22Rv1 (cell line): ENCODE measurements at regions not wholly inside any gene's neighbourhood (a gene's known extent, or its start where the extent isn't known, plus 50 kb on each side); places are given as distances from the start of the nearest gene placed in this dataset.

ENCODE experiments used
- H3K27ac ChIP-seq: fragments of 450-650 bp; 2 replicates; pipeline ENCODE4 v1.5.1; 2017
- CTCF ChIP-seq: fragments of 450-650 bp; IDR thresholded peaks from 2 replicates; pipeline ENCODE4 v1.5.1; 2017; ENCODE audit warnings: mild to moderate bottlenecking
- ZFX ChIP-seq: fragments of 450-650 bp; IDR thresholded peaks from 2 replicates; pipeline ENCODE4 v1.6.1; 2017; ENCODE audit warnings: antibody characterized with exemption, borderline replicate concordance

- TF ChIP-seq CTCF = no peak
- TF ChIP-seq ZFX = no peak
- no peak overlapping the region for H3K27ac ChIP-seq
Observed at GRCh38 chr2:207328944-207329386, 163.2 kb upstream of the KLF7 start.

GRCh38 chr2:207330912-207331311 lies 165.2 kb upstream of the KLF7 start:
- no peak overlapping the region for H3K27ac ChIP-seq
- TF ChIP-seq CTCF = no peak
- no peak for TF ChIP-seq ZFX

- H3K27ac ChIP-seq = no peak overlapping the region
- TF ChIP-seq ZFX (no peak), CTCF (no peak)
Observed at GRCh38 chr2:207331674-207332073, 165.9 kb upstream of the KLF7 start.

GRCh38 chr2:207332480-207333212 lies 166.9 kb upstream of the KLF7 start:
- no peak overlapping the region for H3K27ac ChIP-seq
- TF ChIP-seq ZFX (no peak), CTCF (no peak)

GRCh38 chr2:207333599-207334300 lies 168.0 kb upstream of the KLF7 start:
- no peak for TF ChIP-seq ZFX
- no peak for TF ChIP-seq CTCF
- no peak overlapping the region for H3K27ac ChIP-seq

- no peak overlapping the region for H3K27ac ChIP-seq
Observed at GRCh38 chr2:207334301-207334623, 168.5 kb upstream of the KLF7 start.

More at GRCh38 chr2:207334301-207334623, 168.5 kb upstream of the KLF7 start:
- TF ChIP-seq ZFX (no peak), CTCF (no peak)
